Thyroid gland (tissue), 4 donors: ENCODE measurements at regions not wholly inside any gene's neighbourhood (a gene's known extent, or its start where the extent isn't known, plus 50 kb on each side); places are given as distances from the start of the nearest gene placed in this dataset.

ENCODE experiments used
- POLR2A ChIP-seq, 2 donors: fragments of 450-650 bp; IDR thresholded peaks; one replicate each; pipeline ENCODE4 v1.6.1; 2017; ENCODE audit warnings: antibody characterized with exemption in 2 of 2, mild to moderate bottlenecking in 2 of 2, moderate library complexity in 1 of 2
- TF ChIP-seq, protein P1 (sequence below), 6 experiments: fragments of 200-600 bp in 3 of 6; fragments of 450-650 bp in 3 of 6; sonication (generic) in 3 of 6; IDR thresholded peaks; one replicate each; pipeline ENCODE4 v1.5.1; 2016 to 2019; ENCODE audit warnings: antibody characterized with exemption in 6 of 6, mild to moderate bottlenecking in 2 of 6, inconsistent platforms in 1 of 6, moderate library complexity in 1 of 6

DNA sequence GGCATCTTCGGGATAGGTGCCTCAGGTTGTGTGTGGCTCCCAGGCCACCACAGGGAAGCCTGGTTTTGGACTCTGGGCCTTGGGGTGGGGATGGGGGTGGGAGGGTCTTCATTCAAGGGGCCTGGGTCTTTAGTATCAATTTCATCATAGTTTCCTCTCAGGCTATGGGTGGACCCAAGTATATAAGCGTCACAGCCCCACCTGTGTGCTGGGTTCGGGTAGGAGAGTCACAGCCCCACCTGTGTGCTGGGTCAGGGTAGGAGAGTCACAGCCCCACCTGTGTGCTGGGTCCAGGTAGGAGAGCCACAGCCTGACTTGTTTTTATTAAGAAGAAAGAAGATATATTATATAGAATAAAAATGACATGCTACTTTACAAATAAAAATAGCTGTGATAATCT is 422.1 kb downstream of the BRD1 start:
- TF ChIP-seq, protein P1, sequence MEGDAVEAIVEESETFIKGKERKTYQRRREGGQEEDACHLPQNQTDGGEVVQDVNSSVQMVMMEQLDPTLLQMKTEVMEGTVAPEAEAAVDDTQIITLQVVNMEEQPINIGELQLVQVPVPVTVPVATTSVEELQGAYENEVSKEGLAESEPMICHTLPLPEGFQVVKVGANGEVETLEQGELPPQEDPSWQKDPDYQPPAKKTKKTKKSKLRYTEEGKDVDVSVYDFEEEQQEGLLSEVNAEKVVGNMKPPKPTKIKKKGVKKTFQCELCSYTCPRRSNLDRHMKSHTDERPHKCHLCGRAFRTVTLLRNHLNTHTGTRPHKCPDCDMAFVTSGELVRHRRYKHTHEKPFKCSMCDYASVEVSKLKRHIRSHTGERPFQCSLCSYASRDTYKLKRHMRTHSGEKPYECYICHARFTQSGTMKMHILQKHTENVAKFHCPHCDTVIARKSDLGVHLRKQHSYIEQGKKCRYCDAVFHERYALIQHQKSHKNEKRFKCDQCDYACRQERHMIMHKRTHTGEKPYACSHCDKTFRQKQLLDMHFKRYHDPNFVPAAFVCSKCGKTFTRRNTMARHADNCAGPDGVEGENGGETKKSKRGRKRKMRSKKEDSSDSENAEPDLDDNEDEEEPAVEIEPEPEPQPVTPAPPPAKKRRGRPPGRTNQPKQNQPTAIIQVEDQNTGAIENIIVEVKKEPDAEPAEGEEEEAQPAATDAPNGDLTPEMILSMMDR (IDR thresholded peaks at IDR 0.05): no peak
- no peak for TF ChIP-seq POLR2A (IDR thresholded peaks at IDR 0.05)
